ENCODE measurements at regions not wholly inside any gene's neighbourhood (a gene's known extent, or its start where the extent isn't known, plus 50 kb on each side); places are given as distances from the start of the nearest gene placed in this dataset.
"Not testable (repeated sequence)": the region's sequence is repeated elsewhere in the genome, so short reads cannot be mapped to it uniquely, and the experiment has no call there.

GRCh38 chr6:103872678-103873077, 987.0 kb downstream of the HACE1 start:
- DNase-seq: no peak

- no peak for DNase-seq
These were observed 987.5 kb downstream of the HACE1 start for GRCh38 chr6:103872233-103872632.

- no peak for DNase-seq
These were observed 988.7 kb downstream of the HACE1 start for GRCh38 chr6:103870970-103871369.

- no peak for DNase-seq
These were observed 997.4 kb downstream of the HACE1 start for GRCh38 chr6:103862297-103862696.

- no peak for DNase-seq
These were observed 1001.7 kb downstream of the HACE1 start for GRCh38 chr6:103858003-103858402.

- DNase-seq: no peak
These were observed 1004.0 kb downstream of the HACE1 start for GRCh38 chr6:103855750-103856149.

GRCh38 chr6:103854059-103854458, 1005.7 kb downstream of the HACE1 start:
- DNase-seq: no peak

- DNase-seq: no peak
These were observed 1021.3 kb downstream of the HACE1 start for GRCh38 chr6:103838457-103838856.

- no peak for DNase-seq
These were observed 1033.5 kb downstream of the HACE1 start for GRCh38 chr6:103826209-103826608.

- no peak for DNase-seq
These were observed 1039.6 kb downstream of the HACE1 start for GRCh38 chr6:103820148-103820547.

- no peak for DNase-seq
These were observed 1040.2 kb downstream of the HACE1 start for GRCh38 chr6:103819509-103819908.

- no peak for DNase-seq
These were observed 1046.7 kb downstream of the HACE1 start for GRCh38 chr6:103812970-103813369.

- not testable (repeated sequence) for DNase-seq
These were observed 1057.7 kb downstream of the HACE1 start for GRCh38 chr6:103801901-103802479.

GRCh38 chr6:103799971-103800670, 1059.6 kb downstream of the HACE1 start:
- no peak for DNase-seq

- no peak for DNase-seq
These were observed 1061.6 kb downstream of the HACE1 start for GRCh38 chr6:103798166-103798565.

GRCh38 chr6:103797738-103798137, 1062.0 kb downstream of the HACE1 start:
- no peak for DNase-seq

- no peak for DNase-seq
These were observed 1068.3 kb downstream of the HACE1 start for GRCh38 chr6:103791458-103791857.

GRCh38 chr6:103784117-103784516, 1075.6 kb downstream of the HACE1 start:
- DNase-seq: no peak

- DNase-seq: no peak
These were observed 1076.4 kb downstream of the HACE1 start for GRCh38 chr6:103783329-103783728.

GRCh38 chr6:103769431-103769830, 1090.3 kb downstream of the HACE1 start:
- DNase-seq: no peak

GRCh38 chr6:103750603-103751002, 1109.1 kb downstream of the HACE1 start:
- no peak for DNase-seq

GRCh38 chr6:103734016-103734415, 1125.7 kb downstream of the HACE1 start:
- DNase-seq: no peak

- no peak for DNase-seq
These were observed 1130.1 kb downstream of the HACE1 start for GRCh38 chr6:103729658-103730057.

GRCh38 chr6:103723438-103724322, 1136.0 kb downstream of the HACE1 start:
- no peak for DNase-seq
